Stimulated activated CD8-positive, alpha-beta memory T cell treated with anti-CD3 and anti-CD28 coated beads, Interleukin-7, amount 100 ng/mL, for 4 hours (primary cell): ENCODE measurements at regions not wholly inside any gene's neighbourhood (a gene's known extent, or its start where the extent isn't known, plus 50 kb on each side); places are given as distances from the start of the nearest gene placed in this dataset.
"Not testable (repeated sequence)": the region's sequence is repeated elsewhere in the genome, so short reads cannot be mapped to it uniquely, and the experiment has no call there.

Experiments used
- DNase-seq, 2 donors: peaks; one replicate each; pipeline ENCODE4 v3.0.0-alpha.2; 2020; ENCODE audit warnings: low read depth in 2 of 2

DNA sequence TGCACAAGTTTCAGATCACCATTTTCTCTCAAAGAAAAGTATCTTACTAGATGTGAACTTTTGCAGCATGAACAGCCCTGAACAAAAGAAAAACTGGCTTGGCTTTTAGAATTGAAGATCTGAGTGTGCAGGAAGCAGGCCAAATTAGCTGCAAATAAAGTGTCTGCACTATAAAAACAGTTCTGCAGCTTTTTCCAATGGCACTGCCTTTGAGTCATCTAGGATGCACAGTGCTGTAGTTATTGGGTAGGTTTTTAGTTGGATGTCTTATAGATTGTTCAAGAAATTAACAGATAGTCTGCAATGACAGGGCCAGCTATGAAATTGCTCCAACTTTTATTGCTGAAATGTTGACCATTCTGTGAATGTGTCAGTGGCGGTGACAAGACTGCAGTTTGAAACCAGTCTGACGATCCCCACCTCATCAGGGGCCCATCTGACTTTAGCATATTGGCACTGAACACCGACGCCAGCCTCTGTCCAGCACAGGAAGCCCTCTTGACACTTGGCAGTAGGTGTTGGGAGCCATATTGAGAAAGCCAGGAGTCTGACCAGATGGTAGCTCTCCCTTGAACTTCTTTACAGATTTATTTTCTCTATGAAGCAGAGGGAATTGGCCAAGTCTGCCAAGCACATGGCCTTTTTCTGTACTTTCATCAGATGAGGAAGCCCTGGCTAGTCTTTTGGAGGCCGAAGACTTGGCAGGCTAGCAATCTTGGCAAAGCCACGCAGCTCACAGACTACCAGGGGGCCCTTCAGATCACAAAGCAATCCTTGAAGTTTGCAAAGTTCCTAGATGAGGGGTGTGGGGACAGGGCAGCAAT is 490.6 kb downstream of the NEBL start:
- DNase-seq = no peak

GRCh38 chr10:20405761-20406160 is 491.4 kb downstream of the NEBL start:
- no peak for DNase-seq

DNA sequence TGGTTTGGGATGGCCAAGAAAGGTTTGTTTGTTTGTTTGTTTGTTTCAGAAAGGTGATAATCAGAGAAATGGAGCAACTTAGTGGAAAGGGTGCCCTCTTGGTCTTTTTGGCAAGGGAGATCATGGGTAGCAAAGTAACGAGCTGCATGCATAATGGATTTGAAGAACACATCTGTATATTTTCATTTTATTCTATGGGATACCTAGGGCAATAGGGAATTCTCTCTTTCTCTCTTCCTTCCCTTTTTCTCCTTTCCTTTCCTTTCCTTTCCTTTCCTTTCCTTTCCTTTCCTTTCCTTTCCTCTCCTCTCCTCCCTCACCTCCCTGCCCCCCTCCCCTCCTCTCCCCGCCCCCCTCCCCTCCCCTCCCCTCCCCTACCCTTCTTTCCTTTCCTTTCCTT is 492.1 kb downstream of the NEBL start:
- DNase-seq = no peak

DNA sequence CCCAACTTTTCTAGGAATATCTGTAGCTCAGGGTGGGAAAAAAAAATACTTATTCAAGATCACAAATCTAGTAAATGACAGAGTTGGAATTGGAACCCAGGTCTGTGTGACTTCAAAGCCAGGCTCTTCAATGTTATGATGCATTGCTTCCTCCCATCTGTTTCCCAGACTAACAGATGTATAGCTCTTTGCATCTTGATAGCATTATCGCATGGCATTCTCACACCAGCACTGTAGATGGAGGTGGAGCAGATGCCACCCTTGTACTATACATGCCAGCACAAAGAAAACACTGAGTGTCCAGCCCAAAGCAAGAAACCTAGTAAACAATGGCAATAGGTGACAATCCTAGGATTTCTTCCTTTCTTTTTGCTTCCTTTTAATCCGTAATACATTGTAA is 497.3 kb downstream of the NEBL start:
- DNase-seq = no peak

GRCh38 chr10:20396701-20397100 is 500.4 kb downstream of the NEBL start:
- no peak for DNase-seq

DNA sequence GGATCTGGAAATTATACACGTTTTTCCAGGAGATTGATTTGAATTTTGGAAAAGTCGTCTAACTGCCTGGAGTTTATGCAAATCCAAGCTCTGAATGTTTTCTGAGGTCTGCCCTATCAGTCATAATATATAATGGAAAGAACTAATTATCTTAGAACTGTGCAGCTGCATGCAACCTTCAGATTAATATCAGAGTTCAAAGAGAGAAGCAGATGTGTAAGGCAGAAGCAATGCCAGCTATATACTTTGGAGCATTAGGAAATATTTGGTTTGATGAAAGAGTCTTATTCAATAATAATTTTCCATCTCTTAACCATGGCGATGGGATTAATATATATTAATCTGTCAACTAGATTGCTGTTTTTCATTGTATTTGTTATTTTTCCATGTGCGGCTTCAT is 500.9 kb downstream of the NEBL start:
- DNase-seq = no peak

GRCh38 chr10:20391629-20392028 is 505.5 kb downstream of the NEBL start:
- DNase-seq = no peak

DNA sequence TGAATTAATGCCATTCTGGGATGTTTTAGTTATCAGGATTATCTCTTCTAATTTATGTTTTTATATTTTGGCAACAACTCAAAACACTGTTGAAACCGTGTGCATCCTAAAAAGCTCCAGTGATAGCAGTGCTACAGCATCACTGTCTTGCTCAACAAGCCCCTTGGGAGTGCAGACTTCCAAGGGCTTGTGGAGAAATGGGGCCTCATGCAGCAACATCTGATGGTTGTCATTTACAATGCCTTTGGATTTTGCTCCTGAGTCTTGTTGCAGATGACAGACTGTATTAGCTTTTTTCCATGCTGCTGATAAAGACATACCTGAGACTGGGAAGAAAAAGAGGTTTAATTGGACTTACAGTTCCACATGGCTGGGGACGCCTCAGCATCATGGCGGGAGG is 515.4 kb downstream of the NEBL start:
- DNase-seq = no peak

GRCh38 chr10:20380401-20380800 is 516.7 kb downstream of the NEBL start:
- no peak for DNase-seq

DNA sequence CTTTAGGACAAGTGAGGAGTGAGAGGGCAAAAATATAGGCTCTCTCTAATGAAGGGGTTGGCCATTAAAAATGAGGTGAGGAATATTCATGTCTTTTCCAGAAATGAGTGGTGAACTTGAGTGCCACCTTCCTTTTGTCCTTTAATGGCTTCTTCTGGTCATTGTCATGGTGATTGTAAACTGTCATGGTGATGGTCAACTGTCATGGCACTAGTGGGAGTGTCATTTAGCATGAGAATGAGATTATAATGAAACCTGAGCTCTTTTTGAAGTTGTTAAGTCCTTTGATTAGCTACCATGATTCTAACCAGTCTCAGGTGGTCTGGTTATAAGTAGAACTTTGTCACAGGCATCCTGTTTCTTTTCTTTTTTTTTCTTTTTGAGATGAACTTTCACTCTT is 524.4 kb downstream of the NEBL start:
- DNase-seq = no peak

DNA sequence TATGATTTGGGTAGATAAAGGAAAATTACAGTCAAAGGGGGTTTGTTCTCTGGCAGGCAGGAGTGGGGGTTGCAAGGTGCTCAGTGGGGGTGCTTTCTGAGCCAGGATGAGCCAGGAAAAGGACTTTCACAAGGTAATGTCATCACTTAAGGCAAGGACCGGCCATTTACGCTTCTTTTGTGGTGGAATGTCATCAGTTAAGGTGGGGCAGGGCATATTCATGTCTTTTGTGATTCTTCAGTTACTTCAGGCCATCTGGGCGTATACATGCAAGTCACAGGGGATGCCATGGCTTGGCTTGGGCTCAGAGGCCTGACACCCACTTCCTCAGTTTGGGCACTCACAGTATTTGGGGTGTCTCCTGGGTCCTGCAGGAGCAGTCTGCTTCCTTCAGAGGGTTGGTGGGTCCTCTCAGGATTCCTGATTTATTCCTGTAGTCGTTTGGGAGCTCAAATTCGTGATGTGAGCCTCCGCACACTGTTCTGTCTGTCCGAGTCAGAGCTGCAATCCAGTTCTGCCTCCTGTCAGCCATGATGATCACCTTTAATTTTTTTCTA is 526.1 kb downstream of the NEBL start:
- DNase-seq = not testable (repeated sequence)

DNA sequence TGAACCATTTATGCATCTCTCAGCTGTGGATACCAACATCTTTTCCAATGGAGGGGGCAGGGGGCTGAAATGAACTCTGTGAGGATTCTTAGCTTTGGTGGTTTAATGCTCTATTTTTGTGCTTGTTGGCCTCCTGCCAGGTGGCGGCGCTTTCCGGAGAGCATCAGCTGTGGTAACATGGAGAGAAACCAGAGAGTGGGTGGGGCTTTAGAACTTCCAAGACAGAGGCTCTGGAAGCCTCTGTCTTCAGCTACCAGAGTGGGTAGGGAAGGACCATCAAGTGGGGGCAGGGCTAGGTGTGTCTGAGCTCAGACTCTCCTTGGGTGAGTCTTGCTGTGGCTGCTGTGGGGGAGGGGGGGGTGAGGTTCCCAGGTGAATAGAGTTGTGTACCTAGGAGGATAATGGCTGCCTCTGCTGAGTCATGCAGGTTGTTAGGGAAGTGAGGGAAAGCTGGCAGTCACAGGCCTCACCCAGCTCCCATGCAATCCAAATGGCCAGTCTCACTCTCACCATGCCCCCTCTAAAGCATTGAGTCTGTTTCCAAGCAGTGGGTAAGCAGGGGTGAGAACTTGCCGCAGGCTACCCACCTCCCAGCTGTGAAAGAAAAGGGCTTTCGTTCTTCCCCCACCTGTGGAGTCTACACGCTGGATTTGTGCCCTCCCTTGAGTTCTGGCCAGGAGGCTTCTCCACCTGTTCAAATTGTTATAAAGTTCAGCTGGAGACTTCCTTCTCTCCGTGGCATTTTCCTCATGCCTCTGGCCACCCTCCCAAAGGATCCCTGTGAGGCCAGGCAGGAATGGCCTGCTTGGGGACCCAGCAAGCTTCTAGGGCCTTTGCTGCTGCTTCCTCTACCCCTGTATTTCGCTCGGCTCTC is 527.0 kb downstream of the NEBL start:
- no peak for DNase-seq

DNA sequence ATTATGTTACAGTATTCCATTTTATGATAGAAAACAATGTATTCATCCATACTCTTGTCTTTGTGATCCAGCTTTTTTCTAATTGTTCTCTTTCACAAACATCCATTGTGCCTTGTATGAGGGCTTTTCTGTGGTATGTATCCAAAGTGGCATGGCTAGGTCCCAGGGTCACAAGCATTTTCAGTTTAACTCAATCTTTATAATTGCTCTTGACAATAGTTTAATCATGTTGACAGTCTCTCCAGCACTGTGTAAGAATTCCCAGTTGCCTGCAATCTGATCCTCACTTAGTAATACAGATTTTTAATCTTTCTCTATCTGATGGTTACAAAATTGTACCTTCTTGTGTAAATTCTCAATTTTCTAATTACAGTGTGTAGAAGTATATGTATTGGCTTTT is 533.4 kb downstream of the NEBL start:
- no peak for DNase-seq

- DNase-seq = no peak
Measured at GRCh38 chr10:20355915-20356314, 539.7 kb downstream of the PLXDC2 start.

DNA sequence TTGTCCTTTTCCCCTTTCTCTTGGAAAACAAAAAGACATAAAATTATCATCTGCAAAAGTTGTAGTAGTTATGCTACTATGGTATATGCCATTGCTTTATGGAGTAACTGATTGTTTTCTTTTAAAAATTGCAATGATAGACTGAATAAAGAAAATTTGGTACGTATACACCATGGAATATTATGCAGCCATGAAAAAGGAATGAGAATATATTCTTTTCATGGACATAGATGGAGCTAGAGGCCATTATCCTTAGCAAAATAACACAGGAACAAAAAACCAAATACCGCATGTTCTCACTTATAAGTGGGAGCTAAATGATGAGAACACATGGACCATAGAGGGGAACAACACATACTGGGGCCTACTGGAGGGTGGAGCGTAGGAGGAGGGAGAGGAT is 538.8 kb downstream of the PLXDC2 start:
- no peak for DNase-seq

DNA sequence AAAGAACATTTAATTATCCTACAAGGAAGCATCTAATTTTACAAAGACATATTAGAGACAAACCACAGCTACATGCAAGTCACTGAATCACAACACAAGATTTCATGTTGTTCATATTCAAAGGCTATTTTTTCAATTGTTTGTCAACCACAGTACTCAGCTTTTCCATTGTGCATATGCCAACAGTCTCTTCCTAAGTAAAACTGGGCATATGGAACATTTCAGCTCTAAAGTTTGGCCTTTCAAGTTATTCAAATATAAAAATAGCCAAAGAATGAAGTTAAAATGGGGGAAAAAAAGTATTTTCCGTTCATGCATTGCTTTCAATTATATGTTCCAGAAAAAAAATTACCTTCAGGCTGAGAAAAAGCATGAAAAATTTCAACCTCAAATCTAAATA is 537.9 kb downstream of the PLXDC2 start:
- DNase-seq = no peak

DNA sequence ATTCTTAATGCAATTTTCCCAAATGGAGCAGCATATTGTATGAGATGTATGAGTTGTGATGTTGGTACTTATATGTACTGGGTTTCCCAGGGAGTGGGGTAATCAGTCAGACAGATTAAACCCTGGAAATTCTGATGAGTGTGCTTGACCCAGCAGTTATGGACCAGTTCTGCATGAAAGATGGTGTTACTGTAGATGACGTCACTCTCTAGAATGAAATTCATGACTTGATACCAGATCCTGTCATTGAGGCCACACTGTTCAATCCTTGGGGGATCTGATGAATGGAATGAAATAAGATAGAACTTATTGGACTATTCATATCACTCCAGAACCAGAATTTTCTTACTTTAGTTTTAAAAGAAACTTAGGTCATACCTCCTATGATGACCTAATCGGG is 534.3 kb downstream of the PLXDC2 start:
- DNase-seq = no peak

- no peak for DNase-seq
Measured at GRCh38 chr10:20343036-20343435, 526.8 kb downstream of the PLXDC2 start.
